IMR-90 (cell line): ENCODE measurements at regions not wholly inside any gene's neighbourhood (a gene's known extent, or its start where the extent isn't known, plus 50 kb on each side); places are given as distances from the start of the nearest gene placed in this dataset.

ENCODE experiments used
- ATAC-seq: fragments of 200-7000 bp; cut with Tn5 transposase; 2 replicates; pipeline ENCODE4 v1.9.1; 2020; ENCODE audit warnings: low read depth, mild to moderate bottlenecking, moderate library complexity
- BruUV-seq: library from RNA; stranded (reverse); fragments of 400-500 nt; replicated peaks from 2 replicates; lab custom pipeline; 2021; lab: Mats Ljungman, UMichigan
- CTCF ChIA-PET: fragments of 300-600 bp; formaldehyde crosslinking; extraction: SDS; loops from one replicate; lab custom pipeline; 2021; ENCODE audit warnings: antibody characterized with exemption; lab: Yijun Ruan, JAX
- POLR2A ChIA-PET: fragments of 300-600 bp; sonication (Branson Sonifier 250); formaldehyde crosslinking; loops from one replicate; lab custom pipeline; 2022; ENCODE audit warnings: antibody characterized with exemption; ENCODE audit not compliant: unreplicated experiment; lab: Charles Lee
- DNase-seq: peaks from one replicate; pipeline ENCODE4 v3.0.0; 2013
- H2AFZ ChIP-seq: replicated peaks from 2 replicates; pipeline ENCODE3; 2013; ENCODE audit warnings: low read length, mild to moderate bottlenecking; ENCODE audit not compliant: poor library complexity
- H2AK5ac ChIP-seq: 2 replicates; pipeline ENCODE4 v1.6.1; 2013; ENCODE audit warnings: low read depth, low read length, inconsistent platforms
- H2AK9ac ChIP-seq: replicated peaks from 2 replicates; pipeline ENCODE3; 2013; ENCODE audit warnings: mild to moderate bottlenecking, low read depth, low read length, moderate library complexity; ENCODE audit not compliant: poor library complexity
- H2BK120ac ChIP-seq: 2 replicates; pipeline ENCODE4 v1.6.1; 2013; ENCODE audit warnings: low read depth, low read length, inconsistent platforms
- H2BK15ac ChIP-seq: 3 replicates; pipeline ENCODE4 v1.6.1; 2013; ENCODE audit warnings: low read depth, low read length, inconsistent platforms
- H2BK20ac ChIP-seq: 2 replicates; pipeline ENCODE4 v1.6.1; 2013; ENCODE audit warnings: low read depth, mild to moderate bottlenecking, inconsistent platforms, low read length, moderate library complexity
- H2BK5ac ChIP-seq: 2 replicates; pipeline ENCODE4 v1.6.1; 2013; ENCODE audit warnings: mild to moderate bottlenecking, low read depth, low read length, inconsistent platforms; ENCODE audit not compliant: poor library complexity, severe bottlenecking
- H3K14ac ChIP-seq: replicated peaks from 2 replicates; pipeline ENCODE4 v1.6.1; 2013; ENCODE audit warnings: low read depth, low read length, inconsistent platforms
- H3K18ac ChIP-seq: 2 replicates; pipeline ENCODE4 v1.6.1; 2013; ENCODE audit warnings: low read depth, low read length, control low read depth
- H3K23ac ChIP-seq: 2 replicates; pipeline ENCODE4 v1.6.1; 2013; ENCODE audit warnings: low read depth, low read length, inconsistent platforms
- H3K27ac ChIP-seq: 2 replicates; pipeline ENCODE4 v1.5.1; 2013; ENCODE audit warnings: mild to moderate bottlenecking, control low read depth, low read length; ENCODE audit not compliant: insufficient read depth
- H3K27me3 ChIP-seq: 2 replicates; pipeline ENCODE4 v1.6.1; 2013; ENCODE audit warnings: low read length; ENCODE audit not compliant: control insufficient read depth, insufficient read depth
- H3K36me3 ChIP-seq: 2 replicates; pipeline ENCODE4 v1.6.1; 2013; ENCODE audit warnings: low read length, mixed read lengths; ENCODE audit not compliant: control insufficient read depth, insufficient read depth
- H3K4ac ChIP-seq: 2 replicates; pipeline ENCODE4 v1.6.1; 2013; ENCODE audit warnings: low read depth, low read length, inconsistent platforms
- H3K4me1 ChIP-seq: 2 replicates; pipeline ENCODE4 v1.6.1; 2013; ENCODE audit warnings: low read length, mixed read lengths; ENCODE audit not compliant: control insufficient read depth, insufficient read depth
- H3K4me2 ChIP-seq: 2 replicates; pipeline ENCODE4 v1.6.1; 2013; ENCODE audit warnings: low read depth, mild to moderate bottlenecking, control low read depth, low read length, moderate library complexity
- H3K4me3 ChIP-seq: 2 replicates; pipeline ENCODE4 v1.5.1; 2013; ENCODE audit warnings: low read depth, mild to moderate bottlenecking, control low read depth, low read length, moderate library complexity; ENCODE audit not compliant: insufficient read depth
- H3K56ac ChIP-seq: 2 replicates; pipeline ENCODE4 v1.6.1; 2013; ENCODE audit warnings: low read length, inconsistent platforms; ENCODE audit not compliant: insufficient read depth; ENCODE audit errors: extremely low read depth
- H3K79me1 ChIP-seq, 2 experiments: 2 replicates each; pipeline ENCODE4 v1.6.1; 2013; ENCODE audit warnings: low read length in 2 of 2, inconsistent platforms in 1 of 2, low read depth in 1 of 2
- H3K9ac ChIP-seq: 2 replicates; pipeline ENCODE4 v1.6.1; 2013; ENCODE audit warnings: low read depth, low read length, control low read depth
- H3K9me1 ChIP-seq: 2 replicates; pipeline ENCODE4 v1.6.1; 2013; ENCODE audit warnings: low read length, inconsistent platforms; ENCODE audit not compliant: insufficient read depth
- H3K9me3 ChIP-seq: 2 replicates; pipeline ENCODE4 v1.6.1; 2013; ENCODE audit warnings: low read length; ENCODE audit not compliant: control insufficient read depth, insufficient read depth
- H4K20me1 ChIP-seq: 2 replicates; pipeline ENCODE4 v1.6.1; 2013; ENCODE audit warnings: low read length, inconsistent platforms; ENCODE audit not compliant: insufficient read depth
- H4K5ac ChIP-seq: 2 replicates; pipeline ENCODE4 v1.6.1; 2013; ENCODE audit warnings: mild to moderate bottlenecking, low read depth, low read length, control low read depth
- H4K8ac ChIP-seq, 2 experiments: 2 replicates each; pipeline ENCODE4 v1.6.1; 2013; ENCODE audit warnings: low read depth in 2 of 2, low read length in 2 of 2, control low read depth in 1 of 2, inconsistent platforms in 1 of 2
- H4K91ac ChIP-seq: 2 replicates; pipeline ENCODE4 v1.6.1; 2013; ENCODE audit warnings: low read depth, low read length, inconsistent platforms; ENCODE audit not compliant: insufficient read depth
- BHLHE40 ChIP-seq: fragments of 150-350 bp; IDR thresholded peaks from 2 replicates; pipeline ENCODE4 v1.6.1; 2016; ENCODE audit warnings: mild to moderate bottlenecking, low read depth, low read length
- CEBPB ChIP-seq: IDR thresholded peaks from 2 replicates; pipeline ENCODE4 v1.6.1; 2012; ENCODE audit warnings: low read depth, low read length, improper control_type of control experiment
- CHD1 ChIP-seq: IDR thresholded peaks from 2 replicates; pipeline ENCODE4 v1.6.1; 2012; ENCODE audit warnings: low read depth, low read length, improper control_type of control experiment
- MAZ ChIP-seq: IDR thresholded peaks from 2 replicates; pipeline ENCODE4 v1.6.1; 2012; ENCODE audit warnings: low read depth, mild to moderate bottlenecking, low read length, improper control_type of control experiment, moderate library complexity, borderline replicate concordance
- RAD21 ChIP-seq: IDR thresholded peaks from 2 replicates; pipeline ENCODE4 v1.6.1; 2012; ENCODE audit warnings: low read length, improper control_type of control experiment
- RFX5 ChIP-seq: IDR thresholded peaks from 2 replicates; pipeline ENCODE4 v1.8.0; 2012; ENCODE audit warnings: low read depth, mild to moderate bottlenecking, low read length, moderate library complexity
- SMC3 ChIP-seq: fragments of 150-350 bp; IDR thresholded peaks from 2 replicates; pipeline ENCODE4 v1.6.1; 2016; ENCODE audit warnings: low read depth, mild to moderate bottlenecking, antibody characterized with exemption, low read length, moderate library complexity
- WGBS, 2 experiments: methylation state at CpG; one replicate each; pipeline versions ENCODE4 v1.1.5 to v1.1.7; 2013; ENCODE audit warnings: missing lambda C conversion rate in 2 of 2; ENCODE audit not compliant: insufficient read length in 1 of 2; ENCODE audit errors: extremely low coverage in 2 of 2; 5-methylcytosine and 5-hydroxymethylcytosine counted together
- dilution Hi-C: fragments of 300-500 bp; cut with HindIII; formaldehyde crosslinking; loops from one replicate; pipeline ENCODE4 v1.14.3; 2018; ENCODE audit warnings: low sequenced_read_pairs; ENCODE audit not compliant: unreplicated experiment
- in situ Hi-C: fragments of 300-500 bp; cut with MboI; formaldehyde crosslinking; loops from 3 replicates; pipeline ENCODE4 v1.14.3; 2019; ENCODE audit warnings: low sequenced_read_pairs, inconsistent platforms, mixed read lengths
- intact Hi-C: fragments of 100-400 bp; cut with micrococcal nuclease; formaldehyde crosslinking; loops from 2 replicates; pipeline ENCODE4 v1.10.0; 2022
- TF ChIP-seq, protein P1 (sequence below): conservative IDR thresholded peaks from 2 replicates; pipeline ENCODE4 v1.5.1; 2012; ENCODE audit warnings: mild to moderate bottlenecking, low read depth, low read length, improper control_type of control experiment

DNA sequence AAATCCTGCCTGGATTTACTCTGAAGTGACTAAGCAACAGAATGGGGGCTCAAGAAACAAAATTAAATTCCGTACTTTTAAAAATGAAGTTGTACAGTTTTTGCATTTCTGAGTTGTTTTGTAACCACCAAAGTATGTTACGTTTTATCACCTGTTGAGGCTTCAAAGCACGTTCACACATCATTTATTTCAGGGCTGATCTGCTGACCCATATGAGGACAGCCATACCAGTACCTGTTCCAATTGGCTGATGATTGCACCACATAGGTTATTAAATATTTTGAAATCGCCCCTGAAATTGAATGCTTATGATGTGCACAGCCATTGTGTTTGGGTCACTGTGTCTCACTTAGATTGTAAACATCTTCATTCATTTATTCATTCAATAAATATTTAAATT lies 72.0 kb upstream of the FLT1 start:
- Histone ChIP-seq H3K4me3 (no peak overlapping the region), H3K9me3 (no peaks in the 10 kb centered on the region), H2BK5ac (no peak overlapping the region), H4K91ac (0 out of 2 replicates have a peak overlapping the region, but pooled peaks have one; percentile 23), H3K27ac (no peak overlapping the region), H3K4ac (no peak overlapping the region), H3K4me1 (peaks cover 12% of the 10 kb centered on the region), H3K27me3 (no peaks in the 10 kb centered on the region), H3K79me1 (no peaks in the 10 kb centered on the region), H2BK20ac (no peak overlapping the region), H2BK15ac (0 out of 3 replicates have a peak overlapping the region, but pooled peaks have one; percentile 54), H3K23ac (no peak overlapping the region), H3K9ac (no peak overlapping the region), H3K14ac (no peak overlapping the region), H2BK120ac (no peak overlapping the region), H2AK5ac (no peak overlapping the region), H3K9me1 (0 out of 2 replicates have a peak, but pooled peaks cover 5% of the 10 kb centered on the region), H4K8ac (no peak overlapping the region), H3K36me3 (no peaks in the 10 kb centered on the region), H4K5ac (no peak overlapping the region), H2AK9ac (no peak overlapping the region), H4K20me1 (no peaks in the 10 kb centered on the region), H3K4me2 (no peak overlapping the region), H3K18ac (no peak overlapping the region), H2AFZ (no peak overlapping the region), H3K56ac (no peak overlapping the region)
- dilution Hi-C loops (no loop called here), in situ Hi-C loops (no loop called here), intact Hi-C loops (no loop called here)
- DNase-seq (no peak), ATAC-seq (no peak)
- TF ChIP-seq SMC3 (no peak), CEBPB (no peak), CHD1 (no peak), RAD21 (no peak), RFX5 (no peak), MAZ (no peak), BHLHE40 (no peak)
- TF ChIP-seq, protein P1, sequence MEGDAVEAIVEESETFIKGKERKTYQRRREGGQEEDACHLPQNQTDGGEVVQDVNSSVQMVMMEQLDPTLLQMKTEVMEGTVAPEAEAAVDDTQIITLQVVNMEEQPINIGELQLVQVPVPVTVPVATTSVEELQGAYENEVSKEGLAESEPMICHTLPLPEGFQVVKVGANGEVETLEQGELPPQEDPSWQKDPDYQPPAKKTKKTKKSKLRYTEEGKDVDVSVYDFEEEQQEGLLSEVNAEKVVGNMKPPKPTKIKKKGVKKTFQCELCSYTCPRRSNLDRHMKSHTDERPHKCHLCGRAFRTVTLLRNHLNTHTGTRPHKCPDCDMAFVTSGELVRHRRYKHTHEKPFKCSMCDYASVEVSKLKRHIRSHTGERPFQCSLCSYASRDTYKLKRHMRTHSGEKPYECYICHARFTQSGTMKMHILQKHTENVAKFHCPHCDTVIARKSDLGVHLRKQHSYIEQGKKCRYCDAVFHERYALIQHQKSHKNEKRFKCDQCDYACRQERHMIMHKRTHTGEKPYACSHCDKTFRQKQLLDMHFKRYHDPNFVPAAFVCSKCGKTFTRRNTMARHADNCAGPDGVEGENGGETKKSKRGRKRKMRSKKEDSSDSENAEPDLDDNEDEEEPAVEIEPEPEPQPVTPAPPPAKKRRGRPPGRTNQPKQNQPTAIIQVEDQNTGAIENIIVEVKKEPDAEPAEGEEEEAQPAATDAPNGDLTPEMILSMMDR: no peak
- no TSS peak for BruUV-seq
- CTCF ChIA-PET: no interaction called here
- POLR2A ChIA-PET: no interaction called here
- no CpG with 5 or more reads among the region's 4 CpGs for WGBS, 2 experiments
